ENCODE measurements at regions not wholly inside any gene's neighbourhood (a gene's known extent, or its start where the extent isn't known, plus 50 kb on each side); places are given as distances from the start of the nearest gene placed in this dataset.
A peak's percentile ranks its signal among the peaks of the same experiment; 100 is the strongest.

GRCh38 chr20:6595704-6596103, 171.8 kb upstream of the BMP2 start:
- Mint-ChIP-seq H3K27me3 (no peaks in the 10 kb centered on the region), H3K36me3 (ENCODE audit: insufficient read depth) (no peaks in the 10 kb centered on the region), H3K9me3 (ENCODE audit: low read depth) (no peaks in the 10 kb centered on the region), H3K4me1 (ENCODE audit: low read depth) (peaks cover 13% of the 10 kb centered on the region), H3K27ac (no peak overlapping the region), H3K4me3 (ENCODE audit: low read depth) (no peak overlapping the region)
- no peak for DNase-seq (ENCODE audit: low spot score, unreplicated experiment)
- no peak for TF ChIP-seq CTCF (IDR thresholded peaks at IDR 0.05; ENCODE audit: unreplicated experiment)

GRCh38 chr20:6590891-6591637, 176.4 kb upstream of the BMP2 start:
- H3K27me3 Mint-ChIP-seq = no peaks in the 10 kb centered on the region
- no peaks in the 10 kb centered on the region for H3K36me3 Mint-ChIP-seq (ENCODE audit: insufficient read depth)

GRCh38 chr20:6588296-6588695, 179.2 kb upstream of the BMP2 start:
- no peaks in the 10 kb centered on the region for H3K27me3 Mint-ChIP-seq
- no peak overlapping the region for H3K27ac Mint-ChIP-seq
- TF ChIP-seq CTCF (IDR thresholded peaks at IDR 0.05; ENCODE audit: unreplicated experiment) = no peak
- H3K4me1 Mint-ChIP-seq (ENCODE audit: low read depth) = no peaks in the 10 kb centered on the region
- peaks cover 3% of the 10 kb centered on the region for H3K9me3 Mint-ChIP-seq (ENCODE audit: low read depth)
- no peak overlapping the region for H3K4me3 Mint-ChIP-seq (ENCODE audit: low read depth)
- DNase-seq (ENCODE audit: low spot score, unreplicated experiment) = no peak
- H3K36me3 Mint-ChIP-seq (ENCODE audit: insufficient read depth) = no peaks in the 10 kb centered on the region

More at GRCh38 chr20:6590891-6591637, 176.4 kb upstream of the BMP2 start:
- H3K4me3 Mint-ChIP-seq (ENCODE audit: low read depth) = no peak overlapping the region
- H3K4me1 Mint-ChIP-seq (ENCODE audit: low read depth) = peaks cover 8% of the 10 kb centered on the region
- peaks cover 3% of the 10 kb centered on the region for H3K9me3 Mint-ChIP-seq (ENCODE audit: low read depth)
- no peak for DNase-seq (ENCODE audit: low spot score, unreplicated experiment)
- H3K27ac Mint-ChIP-seq = no peak overlapping the region
- TF ChIP-seq CTCF (IDR thresholded peaks at IDR 0.05; ENCODE audit: unreplicated experiment) = no peak

- Mint-ChIP-seq H3K36me3 (ENCODE audit: insufficient read depth) (no peaks in the 10 kb centered on the region), H3K27me3 (no peaks in the 10 kb centered on the region), H3K27ac (no peak overlapping the region), H3K4me3 (ENCODE audit: low read depth) (no peak overlapping the region), H3K4me1 (ENCODE audit: low read depth) (peaks cover 3% of the 10 kb centered on the region), H3K9me3 (ENCODE audit: low read depth) (no peaks in the 10 kb centered on the region)
- TF ChIP-seq CTCF (IDR thresholded peaks at IDR 0.05; ENCODE audit: unreplicated experiment) = peak; percentile 81
- DNase-seq (ENCODE audit: low spot score, unreplicated experiment) = peak; percentile 13
These were observed 184.2 kb upstream of the BMP2 start for GRCh38 chr20:6583134-6583738.

GRCh38 chr20:6582449-6582848, 185.0 kb upstream of the BMP2 start:
- Mint-ChIP-seq H3K9me3 (ENCODE audit: low read depth) (no peaks in the 10 kb centered on the region), H3K4me1 (ENCODE audit: low read depth) (peaks cover 3% of the 10 kb centered on the region), H3K27ac (no peak overlapping the region), H3K36me3 (ENCODE audit: insufficient read depth) (no peaks in the 10 kb centered on the region), H3K4me3 (ENCODE audit: low read depth) (no peak overlapping the region), H3K27me3 (no peaks in the 10 kb centered on the region)
- TF ChIP-seq CTCF (IDR thresholded peaks at IDR 0.05; ENCODE audit: unreplicated experiment) = no peak
- DNase-seq (ENCODE audit: low spot score, unreplicated experiment) = no peak
